ENCODE measurements at regions not wholly inside any gene's neighbourhood (a gene's known extent, or its start where the extent isn't known, plus 50 kb on each side); places are given as distances from the start of the nearest gene placed in this dataset.

DNA sequence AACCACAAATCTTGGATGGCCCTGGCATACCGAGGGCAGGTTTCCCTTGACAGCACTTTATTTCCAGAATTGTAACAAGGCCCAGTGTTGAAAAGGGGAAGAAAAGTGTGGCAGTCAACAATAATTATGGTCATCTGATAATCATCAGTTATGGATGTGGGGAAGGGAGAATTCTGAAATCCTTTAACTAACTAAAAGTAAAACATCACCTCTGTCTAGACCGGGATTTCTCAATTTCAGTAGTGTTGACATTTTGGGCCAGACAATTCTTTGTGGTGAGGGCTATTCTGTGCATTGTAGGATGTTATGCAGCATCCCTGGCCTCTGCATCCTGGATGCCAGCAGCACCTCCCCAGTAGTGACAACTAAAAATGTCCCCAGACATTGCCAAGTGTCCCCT lies 140.4 kb downstream of the PSAT1 start:
- no peak for DNase-seq (ENCODE audit: low spot score)
- Mint-ChIP-seq H3K27me3 (ENCODE audit: unreplicated experiment) (peaks cover 3% of the 10 kb centered on the region), H3K36me3 (ENCODE audit: low read depth, unreplicated experiment) (no peaks in the 10 kb centered on the region), H3K4me3 (ENCODE audit: unreplicated experiment) (no peak overlapping the region), H3K27ac (ENCODE audit: unreplicated experiment) (no peak overlapping the region), H3K4me1 (ENCODE audit: unreplicated experiment) (peaks cover 7% of the 10 kb centered on the region), H3K9me3 (ENCODE audit: unreplicated experiment) (no peaks in the 10 kb centered on the region)
- TF ChIP-seq, protein P1, sequence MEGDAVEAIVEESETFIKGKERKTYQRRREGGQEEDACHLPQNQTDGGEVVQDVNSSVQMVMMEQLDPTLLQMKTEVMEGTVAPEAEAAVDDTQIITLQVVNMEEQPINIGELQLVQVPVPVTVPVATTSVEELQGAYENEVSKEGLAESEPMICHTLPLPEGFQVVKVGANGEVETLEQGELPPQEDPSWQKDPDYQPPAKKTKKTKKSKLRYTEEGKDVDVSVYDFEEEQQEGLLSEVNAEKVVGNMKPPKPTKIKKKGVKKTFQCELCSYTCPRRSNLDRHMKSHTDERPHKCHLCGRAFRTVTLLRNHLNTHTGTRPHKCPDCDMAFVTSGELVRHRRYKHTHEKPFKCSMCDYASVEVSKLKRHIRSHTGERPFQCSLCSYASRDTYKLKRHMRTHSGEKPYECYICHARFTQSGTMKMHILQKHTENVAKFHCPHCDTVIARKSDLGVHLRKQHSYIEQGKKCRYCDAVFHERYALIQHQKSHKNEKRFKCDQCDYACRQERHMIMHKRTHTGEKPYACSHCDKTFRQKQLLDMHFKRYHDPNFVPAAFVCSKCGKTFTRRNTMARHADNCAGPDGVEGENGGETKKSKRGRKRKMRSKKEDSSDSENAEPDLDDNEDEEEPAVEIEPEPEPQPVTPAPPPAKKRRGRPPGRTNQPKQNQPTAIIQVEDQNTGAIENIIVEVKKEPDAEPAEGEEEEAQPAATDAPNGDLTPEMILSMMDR (IDR thresholded peaks at IDR 0.05; ENCODE audit: unreplicated experiment): no peak

DNA sequence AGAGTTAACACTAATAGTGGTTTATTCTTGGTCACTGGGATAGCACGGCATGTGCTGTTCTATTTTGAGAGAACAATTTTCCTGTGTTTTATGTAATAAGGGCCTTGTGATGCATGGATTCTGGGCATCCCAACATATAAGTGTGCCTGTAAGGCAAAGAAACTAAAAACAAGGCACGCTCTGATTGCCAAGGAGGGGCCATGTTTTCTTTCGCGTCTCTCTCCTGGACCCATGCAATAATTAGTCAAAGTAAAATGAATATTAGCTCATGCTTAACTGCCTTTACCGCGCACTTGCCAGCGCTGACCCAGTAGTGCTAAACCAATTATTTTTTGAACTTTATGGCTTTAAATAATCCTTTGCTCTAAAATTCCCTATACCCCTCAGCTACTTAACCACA lies 140.9 kb downstream of the PSAT1 start:
- peaks cover 7% of the 10 kb centered on the region for H3K4me1 Mint-ChIP-seq (ENCODE audit: unreplicated experiment)
- no peaks in the 10 kb centered on the region for H3K36me3 Mint-ChIP-seq (ENCODE audit: low read depth, unreplicated experiment)
- no peak overlapping the region for H3K27ac Mint-ChIP-seq (ENCODE audit: unreplicated experiment)
- peaks cover 3% of the 10 kb centered on the region for H3K27me3 Mint-ChIP-seq (ENCODE audit: unreplicated experiment)
- DNase-seq (ENCODE audit: low spot score): no peak
- H3K9me3 Mint-ChIP-seq (ENCODE audit: unreplicated experiment): no peaks in the 10 kb centered on the region
- TF ChIP-seq, protein P1 (IDR thresholded peaks at IDR 0.05; ENCODE audit: unreplicated experiment): no peak
- H3K4me3 Mint-ChIP-seq (ENCODE audit: unreplicated experiment): no peak overlapping the region

DNA sequence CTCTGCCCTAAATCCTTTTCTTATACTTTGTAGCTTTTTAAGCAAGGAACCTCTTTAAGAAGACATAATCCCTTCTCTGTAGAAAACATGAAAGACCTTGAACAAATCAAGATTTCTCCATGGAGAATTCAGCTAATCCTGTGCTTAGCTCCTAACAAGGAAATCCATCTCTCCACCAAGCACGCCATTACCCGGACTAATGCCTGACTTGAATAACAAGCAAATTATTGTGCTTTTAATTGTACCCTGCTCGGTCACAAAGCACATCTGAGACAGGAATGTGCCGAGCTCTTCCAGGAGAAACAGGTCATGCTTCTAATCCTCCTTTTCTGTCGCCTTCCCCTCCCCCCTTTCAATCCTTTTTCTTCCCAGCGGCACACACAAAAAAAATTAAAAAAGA lies 141.3 kb downstream of the PSAT1 start:
- Mint-ChIP-seq H3K27ac (ENCODE audit: unreplicated experiment) (no peak overlapping the region), H3K36me3 (ENCODE audit: low read depth, unreplicated experiment) (no peaks in the 10 kb centered on the region), H3K4me3 (ENCODE audit: unreplicated experiment) (no peak overlapping the region), H3K27me3 (ENCODE audit: unreplicated experiment) (peaks cover 3% of the 10 kb centered on the region), H3K4me1 (ENCODE audit: unreplicated experiment) (peaks cover 7% of the 10 kb centered on the region), H3K9me3 (ENCODE audit: unreplicated experiment) (no peaks in the 10 kb centered on the region)
- TF ChIP-seq, protein P1 (IDR thresholded peaks at IDR 0.05; ENCODE audit: unreplicated experiment): no peak
- DNase-seq (ENCODE audit: low spot score): no peak

DNA sequence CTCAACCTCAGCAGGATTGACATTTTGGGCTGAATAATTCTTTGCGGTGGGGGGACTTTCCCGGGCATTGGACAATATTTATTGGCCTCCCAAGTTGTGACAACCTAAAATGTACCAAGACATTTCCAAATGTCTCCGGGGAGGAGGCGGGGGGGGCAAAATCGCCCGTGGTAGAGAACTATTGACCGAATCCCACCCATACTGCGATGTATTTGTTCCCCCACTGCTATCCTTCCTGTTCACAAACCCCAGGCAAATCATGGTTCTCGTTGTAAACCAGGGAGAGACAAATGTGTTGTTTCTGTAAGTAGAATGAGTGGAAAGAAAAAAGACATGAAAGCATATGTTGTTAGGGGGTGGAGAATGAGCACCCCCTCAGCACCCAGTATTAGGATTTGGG lies 141.9 kb downstream of the PSAT1 start:
- Mint-ChIP-seq H3K27me3 (ENCODE audit: unreplicated experiment) (peaks cover 3% of the 10 kb centered on the region), H3K4me3 (ENCODE audit: unreplicated experiment) (no peak overlapping the region)

DNA sequence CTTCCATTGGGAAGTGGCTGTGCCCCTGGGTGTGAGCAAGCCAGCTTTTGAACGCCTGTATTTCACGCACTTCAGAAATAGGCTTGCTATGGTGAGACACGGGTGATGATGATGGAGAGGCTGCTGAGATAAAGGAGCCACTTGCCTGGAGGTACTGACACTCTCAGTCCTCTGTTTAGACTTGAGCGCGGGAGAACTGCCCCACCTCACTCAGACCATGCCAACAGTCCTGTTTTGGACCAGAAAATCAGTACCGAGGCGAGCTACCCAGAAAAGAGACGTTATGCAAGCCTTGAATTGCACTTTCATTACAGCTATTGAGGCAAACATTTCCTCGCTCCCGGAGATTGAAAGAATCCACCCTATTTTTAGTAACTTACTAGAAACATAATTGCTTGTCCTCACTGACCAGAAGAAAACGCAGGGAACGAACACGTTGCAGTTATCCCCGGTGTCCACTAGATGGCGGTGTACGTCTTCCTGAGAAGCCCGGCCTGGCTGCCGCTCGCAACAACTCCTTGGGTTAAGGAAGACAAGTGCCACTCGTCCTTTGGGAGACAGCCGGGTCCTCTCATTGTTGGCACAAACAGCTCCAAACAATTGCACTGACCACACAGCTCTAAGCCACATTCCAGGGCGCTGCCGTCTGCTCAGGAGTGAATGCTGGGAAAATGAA lies 142.4 kb downstream of the PSAT1 start:
- Mint-ChIP-seq H3K27ac (ENCODE audit: unreplicated experiment) (no peak overlapping the region), H3K4me3 (ENCODE audit: unreplicated experiment) (no peak overlapping the region), H3K27me3 (ENCODE audit: unreplicated experiment) (peaks cover 3% of the 10 kb centered on the region), H3K36me3 (ENCODE audit: low read depth, unreplicated experiment) (no peaks in the 10 kb centered on the region), H3K9me3 (ENCODE audit: unreplicated experiment) (no peaks in the 10 kb centered on the region), H3K4me1 (ENCODE audit: unreplicated experiment) (peaks cover 7% of the 10 kb centered on the region)
- TF ChIP-seq, protein P1 (IDR thresholded peaks at IDR 0.05; ENCODE audit: unreplicated experiment): peak; percentile 96
- DNase-seq (ENCODE audit: low spot score): peak; percentile 83

More for the DNA sequence above, 141.9 kb downstream of the PSAT1 start:
- Mint-ChIP-seq H3K27ac (ENCODE audit: unreplicated experiment) (no peak overlapping the region), H3K36me3 (ENCODE audit: low read depth, unreplicated experiment) (no peaks in the 10 kb centered on the region), H3K4me1 (ENCODE audit: unreplicated experiment) (peaks cover 7% of the 10 kb centered on the region), H3K9me3 (ENCODE audit: unreplicated experiment) (no peaks in the 10 kb centered on the region)
- no peak for DNase-seq (ENCODE audit: low spot score)
- TF ChIP-seq, protein P1 (IDR thresholded peaks at IDR 0.05; ENCODE audit: unreplicated experiment): no peak
